Progenitor cell of endocrine pancreas (in vitro differentiated cells): ENCODE measurements at regions not wholly inside any gene's neighbourhood (a gene's known extent, or its start where the extent isn't known, plus 50 kb on each side); places are given as distances from the start of the nearest gene placed in this dataset.
A peak's percentile ranks its signal among the peaks of the same experiment; 100 is the strongest.

ENCODE experiments used
- DNase-seq: peaks from one replicate; pipeline ENCODE4 v3.0.0; 2021; ENCODE audit warnings: low spot score; ENCODE audit not compliant: unreplicated experiment
- H3K27ac Mint-ChIP-seq: 2 replicates; pipeline ENCODE4 v1.8.0; 2021; ENCODE audit warnings: mild to moderate bottlenecking, moderate library complexity, mixed read lengths
- H3K27me3 Mint-ChIP-seq: 2 replicates; pipeline ENCODE4 v1.8.0; 2021; ENCODE audit warnings: mixed read lengths
- H3K36me3 Mint-ChIP-seq: 2 replicates; pipeline ENCODE4 v1.8.0; 2022; ENCODE audit warnings: mixed read lengths; ENCODE audit not compliant: insufficient read depth
- H3K4me1 Mint-ChIP-seq: 2 replicates; pipeline ENCODE4 v1.8.0; 2021; ENCODE audit warnings: low read depth, mixed read lengths
- H3K4me3 Mint-ChIP-seq: 2 replicates; pipeline ENCODE4 v1.8.0; 2021; ENCODE audit warnings: low read depth, mild to moderate bottlenecking, moderate library complexity, mixed read lengths
- H3K9me3 Mint-ChIP-seq: 2 replicates; pipeline ENCODE4 v1.8.0; 2021; ENCODE audit warnings: low read depth, mixed read lengths
- TF ChIP-seq, protein P1 (sequence below): fragments of 200-600 bp; sonication (generic); IDR thresholded peaks from one replicate; pipeline ENCODE4 v1.5.0; 2021; ENCODE audit warnings: antibody characterized with exemption, mild to moderate bottlenecking; ENCODE audit not compliant: unreplicated experiment

GRCh38 chr5:91272858-91273257, 110.3 kb downstream of the ARRDC3 start:
- Mint-ChIP-seq H3K4me1 (no peaks in the 10 kb centered on the region), H3K9me3 (no peaks in the 10 kb centered on the region), H3K27ac (peak overlapping the region; percentile 59), H3K27me3 (no peaks in the 10 kb centered on the region), H3K36me3 (no peaks in the 10 kb centered on the region), H3K4me3 (no peak overlapping the region)
- TF ChIP-seq, protein P1, sequence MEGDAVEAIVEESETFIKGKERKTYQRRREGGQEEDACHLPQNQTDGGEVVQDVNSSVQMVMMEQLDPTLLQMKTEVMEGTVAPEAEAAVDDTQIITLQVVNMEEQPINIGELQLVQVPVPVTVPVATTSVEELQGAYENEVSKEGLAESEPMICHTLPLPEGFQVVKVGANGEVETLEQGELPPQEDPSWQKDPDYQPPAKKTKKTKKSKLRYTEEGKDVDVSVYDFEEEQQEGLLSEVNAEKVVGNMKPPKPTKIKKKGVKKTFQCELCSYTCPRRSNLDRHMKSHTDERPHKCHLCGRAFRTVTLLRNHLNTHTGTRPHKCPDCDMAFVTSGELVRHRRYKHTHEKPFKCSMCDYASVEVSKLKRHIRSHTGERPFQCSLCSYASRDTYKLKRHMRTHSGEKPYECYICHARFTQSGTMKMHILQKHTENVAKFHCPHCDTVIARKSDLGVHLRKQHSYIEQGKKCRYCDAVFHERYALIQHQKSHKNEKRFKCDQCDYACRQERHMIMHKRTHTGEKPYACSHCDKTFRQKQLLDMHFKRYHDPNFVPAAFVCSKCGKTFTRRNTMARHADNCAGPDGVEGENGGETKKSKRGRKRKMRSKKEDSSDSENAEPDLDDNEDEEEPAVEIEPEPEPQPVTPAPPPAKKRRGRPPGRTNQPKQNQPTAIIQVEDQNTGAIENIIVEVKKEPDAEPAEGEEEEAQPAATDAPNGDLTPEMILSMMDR, result no peak
- no peak for DNase-seq

- H3K27me3 Mint-ChIP-seq, result no peaks in the 10 kb centered on the region
Observed at GRCh38 chr5:91271999-91272398, 111.1 kb downstream of the ARRDC3 start.

GRCh38 chr5:91269198-91269597, 113.9 kb downstream of the ARRDC3 start:
- Mint-ChIP-seq H3K27ac (no peak overlapping the region), H3K27me3 (no peaks in the 10 kb centered on the region), H3K4me3 (no peak overlapping the region), H3K36me3 (no peaks in the 10 kb centered on the region), H3K4me1 (peaks cover 13% of the 10 kb centered on the region), H3K9me3 (no peaks in the 10 kb centered on the region)
- TF ChIP-seq, protein P1, result no peak
- no peak for DNase-seq

More at GRCh38 chr5:91271999-91272398, 111.1 kb downstream of the ARRDC3 start:
- TF ChIP-seq, protein P1, result no peak
- Mint-ChIP-seq H3K4me3 (no peak overlapping the region), H3K4me1 (no peaks in the 10 kb centered on the region), H3K36me3 (no peaks in the 10 kb centered on the region), H3K27ac (no peak overlapping the region), H3K9me3 (no peaks in the 10 kb centered on the region)
- DNase-seq, result no peak

GRCh38 chr5:91266184-91266705, 116.9 kb downstream of the ARRDC3 start:
- no peak for DNase-seq
- no peak overlapping the region for H3K27ac Mint-ChIP-seq
- peaks cover 4% of the 10 kb centered on the region for H3K9me3 Mint-ChIP-seq
- no peaks in the 10 kb centered on the region for H3K27me3 Mint-ChIP-seq
- no peak overlapping the region for H3K4me3 Mint-ChIP-seq
- TF ChIP-seq, protein P1, result peak; percentile 9
- peaks cover 22% of the 10 kb centered on the region for H3K4me1 Mint-ChIP-seq
- H3K36me3 Mint-ChIP-seq, result no peaks in the 10 kb centered on the region

DNA sequence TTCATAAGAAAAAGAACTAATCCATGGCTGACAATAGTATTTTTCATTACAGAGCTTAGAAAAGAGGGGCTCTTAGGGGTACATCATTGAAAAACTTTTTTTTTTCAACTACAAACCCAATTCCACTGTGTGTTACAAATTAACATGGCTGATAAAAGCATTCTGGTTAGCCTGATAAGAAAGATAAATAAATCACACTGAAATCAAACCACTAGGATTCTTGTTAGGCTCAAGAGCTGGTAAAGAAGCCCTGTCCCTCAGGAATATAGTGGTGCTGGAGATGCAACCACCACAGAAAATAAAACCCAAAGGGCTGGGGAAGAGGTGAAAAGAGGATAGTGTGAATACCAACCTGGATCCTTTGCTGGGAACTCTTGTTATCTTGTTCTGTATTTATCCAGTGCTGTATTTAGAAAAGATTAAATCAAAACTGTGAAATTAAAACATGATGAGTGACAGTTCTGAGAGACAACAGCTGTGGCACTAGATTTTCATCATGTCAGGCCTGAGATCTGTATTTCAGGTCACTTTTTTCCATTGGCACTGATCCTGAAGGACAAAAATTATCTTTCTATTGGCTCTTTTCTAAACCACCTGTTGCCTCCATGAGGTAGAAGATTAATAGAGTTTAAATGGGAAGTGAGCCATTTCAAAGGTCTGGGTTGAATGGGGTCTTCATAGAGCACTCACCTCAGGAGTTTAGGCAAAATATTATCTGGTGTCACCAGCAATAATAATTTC, 118.6 kb downstream of the ARRDC3 start:
- peaks cover 7% of the 10 kb centered on the region for H3K9me3 Mint-ChIP-seq
- H3K4me1 Mint-ChIP-seq, result peaks cover 29% of the 10 kb centered on the region
- TF ChIP-seq, protein P1, result no peak
- H3K4me3 Mint-ChIP-seq, result no peak overlapping the region
- peak overlapping the region; percentile 27 for H3K27ac Mint-ChIP-seq
- no peak for DNase-seq
- H3K36me3 Mint-ChIP-seq, result no peaks in the 10 kb centered on the region
- peaks cover 3% of the 10 kb centered on the region for H3K27me3 Mint-ChIP-seq
